GM21529 (cell line): ENCODE measurements at regions not wholly inside any gene's neighbourhood (a gene's known extent, or its start where the extent isn't known, plus 50 kb on each side); places are given as distances from the start of the nearest gene placed in this dataset.

ENCODE experiments used
- ATAC-seq: cut with Tn5 transposase; IDR thresholded peaks from one replicate; pipeline ENCODE4 v1.9.1; 2021; ENCODE audit not compliant: unreplicated experiment

DNA sequence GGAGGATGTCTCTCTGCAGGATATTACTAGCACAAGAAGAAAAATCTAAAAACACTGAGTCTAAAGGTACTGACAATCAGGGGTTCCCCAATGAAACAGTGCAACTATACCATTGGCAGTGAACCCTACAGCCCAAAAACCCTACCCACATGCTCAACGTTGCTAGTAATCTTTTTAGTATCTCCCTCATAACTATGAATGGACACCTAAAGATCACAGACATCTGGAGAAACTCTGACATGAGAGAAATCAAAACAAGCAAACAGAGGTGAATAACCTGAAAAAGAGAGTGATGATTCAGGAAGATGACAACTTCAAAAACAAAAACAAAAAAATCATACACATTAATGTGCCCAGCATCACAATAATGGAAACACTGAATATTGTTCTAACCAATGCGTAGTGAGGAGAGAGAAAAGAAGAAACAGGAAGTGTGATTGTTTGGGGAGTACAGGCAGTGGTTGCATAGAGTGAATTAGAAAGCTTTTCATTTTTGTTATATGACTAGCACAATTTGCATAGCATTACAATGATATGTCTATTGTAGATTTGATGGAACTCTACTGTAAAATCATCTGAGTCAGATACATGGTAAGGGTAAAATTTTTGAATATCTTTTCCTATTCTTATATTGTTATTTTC, 78.9 kb upstream of the FMR1 start:
- peak; percentile 77 for ATAC-seq

DNA sequence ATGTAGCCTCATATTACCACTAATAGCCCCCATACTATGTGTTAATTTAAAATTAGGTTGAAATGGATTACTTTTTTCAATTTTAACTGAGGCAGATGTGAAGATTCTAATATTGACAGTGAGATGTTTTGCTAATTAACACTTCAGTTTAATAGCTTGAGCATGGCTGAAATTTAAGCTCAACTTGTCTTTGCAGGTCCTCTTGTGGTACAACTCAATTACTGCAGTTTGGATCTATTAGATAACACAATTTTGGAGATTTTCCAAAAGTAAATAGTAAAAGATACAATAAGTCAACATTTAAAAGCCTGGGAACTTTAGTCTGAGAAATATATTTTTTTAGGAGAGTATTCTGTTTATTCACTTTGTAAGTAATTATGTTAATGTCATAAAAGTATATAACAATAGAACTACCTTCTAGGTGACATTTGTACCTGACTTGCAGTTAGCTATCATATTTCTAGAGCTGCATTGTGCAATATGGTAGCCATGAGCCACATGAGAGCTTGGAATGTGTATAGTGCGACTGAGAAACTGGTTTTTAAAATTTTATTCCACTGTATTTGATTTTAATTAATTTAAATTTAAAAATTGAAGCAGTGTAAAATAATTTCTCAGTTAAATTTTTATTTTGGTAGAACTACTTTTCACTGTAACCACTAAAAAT, 73.1 kb upstream of the FMR1 start:
- no peak for ATAC-seq

DNA sequence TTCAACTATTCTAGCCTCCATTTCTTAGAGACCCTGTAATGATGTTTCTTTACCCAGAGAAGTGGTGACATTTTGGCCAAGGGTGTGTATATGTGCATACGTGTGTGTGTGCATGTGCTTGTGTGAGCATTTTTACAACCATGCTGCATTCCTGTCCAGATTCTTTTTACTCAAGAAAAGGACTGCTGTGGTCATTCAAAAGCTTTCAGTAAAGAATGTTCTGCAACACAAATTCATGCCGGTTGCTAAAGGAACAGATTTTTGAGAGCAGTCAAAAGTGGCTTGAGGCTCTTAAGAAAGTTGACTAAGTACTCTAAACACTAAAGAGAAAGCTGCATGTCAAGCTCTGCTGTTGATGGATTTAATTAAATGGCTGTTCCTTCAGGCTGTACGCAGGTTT, 65.0 kb upstream of the FMR1 start:
- ATAC-seq, result no peak

DNA sequence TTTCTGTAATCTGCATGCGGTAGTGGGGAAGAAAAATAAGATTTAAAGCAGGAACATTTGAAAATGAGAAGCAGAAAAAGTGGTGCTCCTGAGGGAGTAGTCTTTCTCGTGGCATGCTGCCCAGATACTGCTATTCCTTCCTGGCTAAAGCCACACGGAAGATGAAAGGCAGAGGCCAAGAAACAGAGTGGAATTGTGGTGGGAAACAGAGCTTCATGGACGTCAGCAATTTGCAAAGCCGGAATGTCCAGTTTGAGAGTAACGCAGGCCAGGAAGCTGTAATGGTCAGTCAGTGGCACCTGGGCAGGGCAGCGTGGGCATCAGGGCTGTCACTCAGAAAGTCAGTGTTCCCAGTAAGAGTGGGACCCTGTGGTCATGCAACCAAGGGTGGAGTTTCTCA, 63.7 kb upstream of the FMR1 start:
- ATAC-seq, result no peak

DNA sequence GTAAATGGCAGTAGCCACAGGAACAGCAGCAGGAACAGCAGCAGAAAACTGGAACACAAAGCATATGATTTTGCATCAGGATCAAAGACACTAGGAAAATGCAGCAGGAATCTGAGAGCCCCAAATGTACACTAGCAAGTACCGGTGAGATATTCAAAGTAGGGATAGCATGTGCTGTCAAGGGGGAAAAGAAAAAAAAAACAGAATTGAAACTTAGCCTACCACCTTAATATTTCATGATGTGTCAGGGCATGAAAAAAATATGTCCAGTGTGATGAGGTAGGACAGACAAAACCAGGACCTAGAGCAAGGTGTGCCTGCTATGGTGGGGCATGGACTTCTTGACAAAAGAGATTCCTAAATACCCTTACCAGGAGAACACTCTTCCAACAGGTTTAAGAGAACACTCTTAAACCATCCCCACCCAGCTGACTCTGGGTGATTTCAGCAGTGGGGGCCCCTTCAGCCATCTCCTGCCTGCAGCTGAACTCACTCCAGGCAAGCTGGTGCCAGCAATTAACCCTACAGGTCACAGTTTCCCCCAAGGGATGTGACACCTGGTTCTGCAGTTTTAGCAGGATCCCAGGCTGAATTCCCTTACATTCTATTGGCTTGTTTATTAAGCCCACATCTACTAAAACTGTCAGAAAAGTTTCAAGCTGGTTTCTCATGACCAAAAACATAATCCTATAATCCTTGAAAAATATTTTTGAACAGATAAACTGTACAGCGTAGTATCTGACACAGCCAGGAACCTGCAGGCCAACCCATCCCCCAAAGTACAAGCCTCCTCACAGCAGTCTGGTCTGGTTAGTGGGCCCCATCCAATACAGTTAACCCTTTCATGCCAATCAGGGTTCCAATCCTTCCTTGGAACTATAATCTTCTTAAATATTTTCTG, 62.9 kb upstream of the FMR1 start:
- no peak for ATAC-seq

DNA sequence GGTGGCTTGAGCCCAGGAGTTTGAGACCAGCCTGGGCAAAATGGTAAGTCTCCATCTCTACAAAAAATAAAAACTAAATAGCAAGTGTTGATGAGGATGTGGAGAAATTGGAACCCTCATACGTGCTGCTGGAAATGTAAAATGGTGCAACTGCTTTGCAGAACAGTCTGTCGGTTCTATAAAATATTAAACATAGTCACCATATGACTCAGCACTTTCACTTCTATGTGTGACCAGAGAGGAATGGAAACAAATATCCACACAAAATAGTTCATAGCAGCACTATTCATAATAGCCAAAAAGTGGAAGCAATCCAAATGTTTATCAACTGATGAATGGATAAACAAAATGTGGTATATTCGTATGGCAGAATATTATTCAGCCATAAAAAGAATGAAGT, 60.8 kb upstream of the FMR1 start:
- ATAC-seq, result no peak

DNA sequence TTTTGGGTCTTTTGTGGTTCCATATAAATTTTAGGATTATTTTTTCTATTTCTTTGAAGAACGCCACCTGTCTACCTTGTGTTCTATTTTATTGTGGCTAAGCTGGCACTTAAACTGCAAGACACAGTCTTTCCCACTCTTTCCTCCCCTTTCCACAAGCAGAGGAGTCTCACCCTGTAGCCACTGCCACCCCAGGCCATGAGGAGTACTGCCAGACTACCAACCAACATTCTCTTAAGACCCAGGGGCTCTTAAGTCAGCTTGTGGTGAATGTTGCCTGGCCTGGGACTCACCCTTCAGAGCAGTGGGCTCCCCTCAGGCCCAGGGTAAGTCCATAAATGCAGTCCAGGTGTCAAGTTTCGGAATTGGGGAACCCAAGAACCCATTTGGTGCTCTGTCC, 58.0 kb upstream of the FMR1 start:
- ATAC-seq, result no peak

DNA sequence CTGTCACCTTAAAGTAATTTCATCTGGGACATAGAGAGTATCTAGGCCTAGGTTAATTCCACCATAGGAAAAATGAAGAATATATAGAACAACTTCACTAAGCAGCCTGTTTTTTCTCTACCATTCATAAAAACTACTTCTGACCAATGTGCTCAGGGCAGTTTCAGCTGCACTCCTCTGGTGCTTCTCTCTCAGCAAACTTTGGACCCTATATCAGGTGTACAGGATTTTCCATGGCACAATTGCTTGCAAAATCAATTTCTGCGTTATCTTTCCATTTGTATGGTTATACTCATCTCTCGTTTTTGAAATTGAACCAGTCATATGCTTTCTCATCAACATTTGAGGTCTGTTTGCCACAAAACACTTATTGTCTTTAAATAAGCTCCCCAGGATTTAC, 52.1 kb upstream of the FMR1 start:
- ATAC-seq, result no peak
